GM23338 (cell line): ENCODE measurements at regions not wholly inside any gene's neighbourhood (a gene's known extent, or its start where the extent isn't known, plus 50 kb on each side); places are given as distances from the start of the nearest gene placed in this dataset.

Experiments
- CREB1 ChIP-seq: fragments of 250-450 bp; sonication (Bioruptor Pico); IDR thresholded peaks from 2 replicates; pipeline ENCODE4 v1.5.0; 2020; ENCODE audit warnings: low read depth, mild to moderate bottlenecking, moderate library complexity
- CTCF ChIP-seq, 2 experiments: fragments of 200-600 bp in 1 of 2; sonication (generic) in 1 of 2; conservative IDR thresholded peaks; 2 replicates each; pipeline versions ENCODE4 v1.5.1 to v1.6.1; 2016 to 2017; ENCODE audit warnings: antibody characterized with exemption in 2 of 2, low read depth in 2 of 2, mild to moderate bottlenecking in 2 of 2, moderate library complexity in 1 of 2
- ETS1 ChIP-seq: IDR thresholded peaks from 2 replicates; pipeline ENCODE4 v1.6.1; 2016; ENCODE audit warnings: antibody characterized with exemption
- EZH2 ChIP-seq: fragments of 200-600 bp; sonication (generic); IDR thresholded peaks from one replicate; pipeline ENCODE4 v1.8.0; 2017; ENCODE audit warnings: antibody characterized with exemption, mild to moderate bottlenecking, low read depth; ENCODE audit not compliant: unreplicated experiment
- EZH2phosphoT487 ChIP-seq: fragments of 200-600 bp; sonication (generic); IDR thresholded peaks from one replicate; pipeline ENCODE4 v1.8.1; 2018; ENCODE audit warnings: antibody characterized with exemption; ENCODE audit not compliant: unreplicated experiment
- JUNB ChIP-seq: IDR thresholded peaks from one replicate; pipeline ENCODE4 v1.6.1; 2016; ENCODE audit warnings: antibody characterized with exemption; ENCODE audit not compliant: unreplicated experiment
- NANOG ChIP-seq: IDR thresholded peaks from 2 replicates; pipeline ENCODE4 v1.6.1; 2016; ENCODE audit warnings: antibody characterized with exemption, borderline replicate concordance
- POLR2AphosphoS5 ChIP-seq: IDR thresholded peaks from 2 replicates; pipeline ENCODE4 v1.6.1; 2016; ENCODE audit warnings: antibody characterized with exemption, low read depth
- STAT1 ChIP-seq: IDR thresholded peaks from one replicate; pipeline ENCODE4 v1.6.1; 2016; ENCODE audit warnings: antibody characterized with exemption; ENCODE audit not compliant: unreplicated experiment
- ZNF114 ChIP-seq: fragments of 250-450 bp; sonication (Bioruptor Pico); IDR thresholded peaks from 2 replicates; pipeline ENCODE4 v1.5.0; 2020; ENCODE audit warnings: mild to moderate bottlenecking, moderate library complexity
- ZNF462 ChIP-seq: fragments of 250-450 bp; sonication (Bioruptor Pico); IDR thresholded peaks from 2 replicates; pipeline ENCODE4 v1.5.0; 2020; ENCODE audit warnings: mild to moderate bottlenecking, moderate library complexity

GRCh38 chr11:95714843-95715776 is 74.5 kb downstream of the FAM76B start (continued):
- TF ChIP-seq ZNF462 (CRISPR knock-in tag) (no peak), EZH2 (no peak), ZNF114 (CRISPR knock-in tag) (no peak), POLR2AphosphoS5 (no peak), STAT1 (no peak), NANOG (no peak), EZH2phosphoT487 (no peak), CTCF (conservative IDR thresholded peaks at IDR 0.05; ENCODE audit: low read depth in 2 of 2) (no peak), CREB1 (CRISPR knock-in tag) (no peak), ETS1 (no peak), JUNB (no peak)
